ENCODE measurements at regions not wholly inside any gene's neighbourhood (a gene's known extent, or its start where the extent isn't known, plus 50 kb on each side); places are given as distances from the start of the nearest gene placed in this dataset.

- DNase-seq (ENCODE audit: low read depth in 2 of 2, low spot score in 1 of 2), result no peak
These were observed 67.1 kb downstream of the ENGASE start for GRCh38 chr17:79141578-79142355.

- DNase-seq (ENCODE audit: low read depth in 2 of 2, low spot score in 1 of 2), result no peak
These were observed 64.2 kb downstream of the ENGASE start for GRCh38 chr17:79138826-79139225.

GRCh38 chr17:79137789-79138165 lies 63.2 kb downstream of the ENGASE start:
- no peak for DNase-seq (ENCODE audit: low read depth in 2 of 2, low spot score in 1 of 2)

GRCh38 chr17:79137015-79137788 lies 62.6 kb downstream of the ENGASE start:
- no peak for DNase-seq (ENCODE audit: low read depth in 2 of 2, low spot score in 1 of 2)

- no peak for DNase-seq (ENCODE audit: low read depth in 2 of 2, low spot score in 1 of 2)
These were observed 62.0 kb downstream of the ENGASE start for GRCh38 chr17:79136596-79136995.
